T-cell (primary cell): ENCODE measurements at regions not wholly inside any gene's neighbourhood (a gene's known extent, or its start where the extent isn't known, plus 50 kb on each side); places are given as distances from the start of the nearest gene placed in this dataset.

ENCODE experiments used
- ATAC-seq, 4 experiments: fragments of 200-7000 bp in 3 of 4; fragments of 150-1000 bp in 1 of 4; cut with Tn5 transposase; replicated peaks in 1 of 4; 1 replicate in 3 of 4; 2 replicates in 1 of 4; pipeline ENCODE4 v1.10.0; 2021; ENCODE audit warnings: moderate library complexity in 3 of 4, mild to moderate bottlenecking in 2 of 4, moderate number of reproducible peaks in 1 of 4
- CTCF ChIA-PET, 2 donors: fragments of 300-600 bp; sonication (Branson Sonifier 250); formaldehyde crosslinking; loops; one replicate each; lab custom pipeline; 2022; ENCODE audit warnings: antibody characterized with exemption in 2 of 2; lab: Charles Lee
- POLR2A ChIA-PET, 2 donors: fragments of 300-600 bp; sonication (Branson Sonifier 250); formaldehyde crosslinking; loops; one replicate each; lab custom pipeline; 2022; ENCODE audit warnings: antibody characterized with exemption in 2 of 2; lab: Charles Lee
- DNase-seq, 35 experiments: peaks; one replicate each; pipeline versions ENCODE4 v3.0.0 to v3.0.0-alpha.2; 2013 to 2023
- H3K27ac ChIP-seq: one replicate; pipeline ENCODE4 v1.5.1; 2013; ENCODE audit warnings: low read length
- H3K27me3 ChIP-seq, 2 experiments: replicated peaks in 1 of 2; 1 replicate in 1 of 2; 2 replicates in 1 of 2; pipeline versions ENCODE4 v1.6.1 to v1.7.0; 2013; ENCODE audit warnings: low read length in 1 of 2, mixed read lengths in 1 of 2; ENCODE audit not compliant: control insufficient read depth in 2 of 2, insufficient read depth in 2 of 2; ENCODE audit errors: extremely low read depth in 1 of 2
- H3K36me3 ChIP-seq, 2 donors: 1 replicate in 1 of 2; 2 replicates in 1 of 2; pipeline versions ENCODE4 v1.6.1 to v1.7.0; 2013; ENCODE audit warnings: low read length in 1 of 2; ENCODE audit not compliant: control insufficient read depth in 2 of 2, insufficient read depth in 1 of 2; ENCODE audit errors: extremely low read depth in 1 of 2
- H3K4me1 ChIP-seq, 2 experiments: 1 replicate in 1 of 2; 2 replicates in 1 of 2; pipeline versions ENCODE4 v1.6.1 to v1.7.0; 2013; ENCODE audit warnings: low read length in 2 of 2, mixed read lengths in 1 of 2; ENCODE audit not compliant: insufficient read depth in 2 of 2, control insufficient read depth in 1 of 2; ENCODE audit errors: extremely low read depth in 1 of 2
- H3K4me3 ChIP-seq, 2 donors: 1 replicate in 1 of 2; 2 replicates in 1 of 2; pipeline versions ENCODE4 v1.5.1 to v1.7.0; 2013; ENCODE audit warnings: mild to moderate bottlenecking in 2 of 2, low read length in 1 of 2, moderate library complexity in 1 of 2; ENCODE audit not compliant: control insufficient read depth in 1 of 2; ENCODE audit errors: extremely low read depth in 1 of 2
- H3K9me3 ChIP-seq: 2 replicates; pipeline ENCODE4 v1.7.0; 2013
- H3K27ac Mint-ChIP-seq, 2 donors: one replicate each; pipeline ENCODE4 v1.8.0; 2020 to 2021; ENCODE audit warnings: mild to moderate bottlenecking in 2 of 2, mixed read lengths in 2 of 2
- H3K27me3 Mint-ChIP-seq, 2 donors: one replicate each; pipeline ENCODE4 v1.8.0; 2021 to 2022; ENCODE audit warnings: mixed read lengths in 2 of 2
- H3K36me3 Mint-ChIP-seq: one replicate; pipeline ENCODE4 v1.8.0; 2021; ENCODE audit warnings: mixed read lengths
- H3K4me1 Mint-ChIP-seq, 3 donors: one replicate each; pipeline ENCODE4 v1.8.0; 2020 to 2022; ENCODE audit warnings: mixed read lengths in 3 of 3, mild to moderate bottlenecking in 1 of 3
- H3K4me3 Mint-ChIP-seq, 3 donors: one replicate each; pipeline ENCODE4 v1.8.0; 2020 to 2022; ENCODE audit warnings: mild to moderate bottlenecking in 3 of 3, mixed read lengths in 3 of 3, moderate library complexity in 3 of 3
- H3K9me3 Mint-ChIP-seq, 3 donors: one replicate each; pipeline ENCODE4 v1.8.0; 2020 to 2022; ENCODE audit warnings: mixed read lengths in 3 of 3
- WGBS: methylation state at CpG from one replicate; pipeline ENCODE4 v1.1.5; 2013; ENCODE audit warnings: missing lambda C conversion rate; ENCODE audit not compliant: insufficient coverage; 5-methylcytosine and 5-hydroxymethylcytosine counted together

DNA sequence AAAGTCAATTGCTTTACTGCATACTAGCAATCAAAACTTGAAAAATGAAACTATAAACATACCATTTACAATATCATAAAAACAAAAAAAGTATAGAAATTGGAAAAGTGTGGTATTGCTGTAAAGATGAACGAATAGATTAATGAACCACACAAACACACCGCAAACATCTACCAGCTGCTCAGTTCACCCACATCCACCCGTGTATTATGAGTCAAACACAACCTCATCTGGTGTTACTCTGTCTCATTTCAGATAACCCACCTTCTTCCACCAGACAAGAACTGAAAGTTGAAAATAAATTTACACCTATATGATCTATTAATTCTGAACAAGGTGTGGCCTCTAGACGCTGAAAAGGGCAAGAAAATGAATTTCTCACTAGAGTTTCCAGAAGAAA, 53.3 kb downstream of the BLID start:
- Histone ChIP-seq H3K36me3 (no peaks in the 10 kb centered on the region), H3K27ac (no peak overlapping the region), H3K27me3 (no peaks in the 10 kb centered on the region), H3K9me3 (no peaks in the 10 kb centered on the region), H3K4me1 (no peaks in the 10 kb centered on the region), H3K4me3 (no peak overlapping the region)
- CTCF ChIA-PET, result no interaction called here
- WGBS, result no CpG with 5 or more reads among the region's 4 CpGs
- Mint-ChIP-seq H3K4me3 (no peak overlapping the region), H3K9me3 (peaks cover 8 to 17% (median 9%) of the 10 kb centered on the region in 3 donors), H3K27ac (no peak overlapping the region), H3K36me3 (peaks cover 3% of the 10 kb centered on the region), H3K27me3 (peaks cover 0 to 8% of the 10 kb centered on the region in 2 donors), H3K4me1 (no peaks in the 10 kb centered on the region)
- POLR2A ChIA-PET, result no interaction called here
- DNase-seq (no peak), ATAC-seq (no peak)

DNA sequence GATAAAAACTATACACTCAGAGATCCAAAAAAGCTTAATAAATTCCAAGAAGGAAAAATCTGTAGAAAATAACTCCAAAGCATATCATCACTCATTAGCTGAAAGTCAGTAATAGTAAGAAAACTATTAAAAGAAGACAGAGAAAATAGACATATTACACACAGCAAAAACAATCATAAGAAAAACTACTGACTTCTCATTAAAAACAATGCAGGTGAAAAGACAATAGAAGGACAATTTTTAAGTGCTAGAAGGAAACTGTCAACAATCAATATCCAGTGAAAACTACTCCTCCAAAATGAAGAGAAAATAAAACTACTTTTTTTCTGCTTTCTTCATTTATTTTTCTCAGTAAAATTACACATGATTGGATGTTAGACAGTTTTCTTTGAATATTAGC, 56.5 kb downstream of the BLID start:
- POLR2A ChIA-PET, result no interaction called here
- CTCF ChIA-PET, result no interaction called here
- Histone ChIP-seq H3K36me3 (no peaks in the 10 kb centered on the region), H3K4me1 (no peaks in the 10 kb centered on the region), H3K4me3 (no peak overlapping the region), H3K27me3 (no peaks in the 10 kb centered on the region), H3K27ac (no peak overlapping the region), H3K9me3 (no peaks in the 10 kb centered on the region)
- Mint-ChIP-seq H3K36me3 (peaks cover 3% of the 10 kb centered on the region), H3K27me3 (peaks cover 0 to 11% of the 10 kb centered on the region in 2 donors), H3K9me3 (peaks cover 8 to 17% (median 9%) of the 10 kb centered on the region in 3 donors), H3K4me3 (no peak overlapping the region), H3K4me1 (no peaks in the 10 kb centered on the region), H3K27ac (no peak overlapping the region)
- DNase-seq (no peak), ATAC-seq (no peak)

DNA sequence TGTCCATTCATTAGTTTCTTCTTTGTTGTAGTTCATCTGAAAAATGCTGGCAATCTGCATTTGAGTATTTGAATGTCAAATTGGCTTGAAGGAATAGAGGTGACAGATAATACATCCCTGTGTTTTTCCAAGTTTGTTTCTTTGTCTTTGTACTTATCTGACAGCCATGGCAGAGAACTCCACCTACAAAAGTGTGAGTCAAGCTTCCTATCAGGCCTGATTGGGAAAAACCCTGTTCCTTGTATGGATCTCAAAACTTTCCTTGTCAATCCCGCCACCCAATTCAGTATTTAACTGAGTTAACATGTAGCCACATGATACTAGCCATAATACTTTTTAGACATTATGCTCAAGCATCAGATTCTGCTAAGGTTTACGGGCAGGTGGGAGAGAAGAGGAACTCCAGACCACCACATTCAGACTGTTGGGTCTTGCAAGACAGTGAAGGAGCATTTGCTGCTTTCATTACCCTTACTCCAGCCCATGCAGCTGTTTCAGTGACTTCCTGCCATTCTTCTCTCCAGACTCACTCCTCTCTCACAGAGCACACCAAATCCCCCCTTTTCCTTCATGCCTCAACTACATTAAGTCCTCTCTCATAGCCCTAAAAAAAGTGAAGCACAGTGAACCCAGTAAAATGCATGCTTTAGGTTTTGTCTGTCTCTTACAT, 65.9 kb downstream of the BLID start:
- no peak for ATAC-seq
- no peak overlapping the region for H3K27ac Mint-ChIP-seq
- no peaks in the 10 kb centered on the region for H3K36me3 ChIP-seq
- H3K27me3 ChIP-seq, result no peaks in the 10 kb centered on the region
- no peak overlapping the region for H3K4me3 ChIP-seq
- H3K9me3 Mint-ChIP-seq, result peaks cover 0 to 19% (median 6%) of the 10 kb centered on the region in 3 donors
- no peaks in the 10 kb centered on the region for H3K9me3 ChIP-seq
- no peaks in the 10 kb centered on the region for H3K4me1 Mint-ChIP-seq
- DNase-seq, result no peak
- H3K27ac ChIP-seq, result no peak overlapping the region
- POLR2A ChIA-PET, result no interaction called here
- CTCF ChIA-PET, result no interaction called here
- H3K36me3 Mint-ChIP-seq, result no peaks in the 10 kb centered on the region
- no peak overlapping the region for H3K4me3 Mint-ChIP-seq
- peaks cover 2 to 16% of the 10 kb centered on the region in 2 donors for H3K27me3 Mint-ChIP-seq
- no CpG with 5 or more reads among the region's 2 CpGs for WGBS
- H3K4me1 ChIP-seq, result no peaks in the 10 kb centered on the region

DNA sequence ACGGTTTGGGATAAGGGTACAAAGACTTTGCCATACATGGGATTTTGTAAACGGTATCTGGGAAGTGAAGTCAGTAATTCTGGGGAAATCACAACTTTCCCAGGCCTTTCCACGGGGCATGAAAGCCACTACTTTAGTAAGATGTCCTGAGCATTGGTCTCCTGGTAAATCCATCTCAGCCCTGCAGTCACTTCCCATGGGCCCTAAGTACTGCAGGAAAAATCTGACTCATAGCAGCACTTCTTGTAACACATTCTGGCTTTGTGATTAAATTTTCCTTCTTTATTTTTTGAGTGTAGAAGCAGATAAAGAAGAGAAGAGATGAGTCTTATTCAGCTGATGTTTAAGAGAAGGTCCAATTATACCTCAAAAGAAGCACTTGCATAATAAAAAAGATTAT, 67.6 kb downstream of the BLID start:
- H3K36me3 Mint-ChIP-seq, result no peaks in the 10 kb centered on the region
- no peaks in the 10 kb centered on the region for H3K27me3 ChIP-seq
- no peak overlapping the region for H3K4me3 ChIP-seq
- H3K4me3 Mint-ChIP-seq, result no peak overlapping the region
- WGBS, result no CpG with 5 or more reads among the region's 3 CpGs
- no peaks in the 10 kb centered on the region for H3K9me3 ChIP-seq
- DNase-seq (no peak), ATAC-seq (no peak)
- peaks cover 0 to 19% (median 6%) of the 10 kb centered on the region in 3 donors for H3K9me3 Mint-ChIP-seq
- H3K4me1 ChIP-seq, result no peaks in the 10 kb centered on the region
- CTCF ChIA-PET, result no interaction called here
- no peak overlapping the region for H3K27ac Mint-ChIP-seq
- H3K27me3 Mint-ChIP-seq, result peaks cover 2 to 16% of the 10 kb centered on the region in 2 donors
- no peaks in the 10 kb centered on the region for H3K36me3 ChIP-seq
- H3K4me1 Mint-ChIP-seq, result no peaks in the 10 kb centered on the region
- POLR2A ChIA-PET, result no interaction called here
- no peak overlapping the region for H3K27ac ChIP-seq

DNA sequence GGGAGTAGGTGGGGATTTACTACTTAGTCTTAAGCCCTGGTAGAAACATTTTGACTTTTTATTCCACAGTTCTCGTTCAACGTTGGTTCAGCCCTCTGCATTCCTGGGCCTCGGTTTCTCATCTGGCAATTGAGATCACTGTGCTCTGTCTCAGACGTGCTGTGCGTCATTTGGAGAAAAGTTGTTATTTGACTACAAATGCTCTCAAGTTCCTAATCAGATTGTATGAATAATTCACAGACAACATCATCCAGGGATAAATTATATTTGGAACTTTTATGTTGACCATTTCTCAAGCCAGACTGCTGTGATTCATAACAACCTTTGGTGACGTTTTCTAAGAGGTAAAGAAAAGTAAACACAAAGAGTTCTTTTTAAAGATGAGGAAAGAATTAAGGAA, 69.2 kb downstream of the BLID start:
- WGBS, result no CpG with 5 or more reads among the region's 6 CpGs
- no peak overlapping the region for H3K4me3 ChIP-seq
- H3K27me3 Mint-ChIP-seq, result peaks cover 2 to 17% of the 10 kb centered on the region in 2 donors
- H3K4me3 Mint-ChIP-seq, result no peak overlapping the region
- H3K9me3 Mint-ChIP-seq, result peaks cover 0 to 16% (median 2%) of the 10 kb centered on the region in 3 donors
- ChIA-PET POLR2A (no interaction called here), CTCF (no interaction called here)
- no peak overlapping the region for H3K27ac Mint-ChIP-seq
- no peak for DNase-seq
- no peaks in the 10 kb centered on the region for H3K36me3 ChIP-seq
- no peaks in the 10 kb centered on the region for H3K36me3 Mint-ChIP-seq
- no peak overlapping the region for H3K27ac ChIP-seq
- H3K9me3 ChIP-seq, result no peaks in the 10 kb centered on the region
- no peaks in the 10 kb centered on the region for H3K27me3 ChIP-seq
- no peaks in the 10 kb centered on the region for H3K4me1 Mint-ChIP-seq
- no peaks in the 10 kb centered on the region for H3K4me1 ChIP-seq
- ATAC-seq, result no peak

DNA sequence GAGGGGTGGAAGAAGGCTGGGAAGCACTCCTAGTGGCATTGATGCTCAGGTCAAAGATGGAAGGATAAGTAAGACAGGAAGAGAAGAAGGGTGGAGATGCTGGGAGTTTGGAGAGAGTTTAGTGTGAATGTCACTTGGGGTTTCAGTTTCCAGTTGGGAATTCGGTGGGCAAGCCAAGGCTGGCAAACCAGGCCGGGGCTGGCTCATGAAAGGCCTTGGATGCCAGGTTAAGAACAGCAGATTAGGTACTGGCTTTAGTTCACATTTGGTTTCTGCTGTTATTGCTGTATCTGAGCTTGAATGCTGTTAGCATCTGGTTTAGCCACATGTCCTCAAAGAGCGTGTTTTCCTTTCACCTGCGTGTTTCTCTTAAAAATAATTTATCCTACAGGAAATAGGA, 69.6 kb downstream of the BLID start:
- ATAC-seq (no peak), DNase-seq (no peak)
- Histone ChIP-seq H3K4me1 (no peaks in the 10 kb centered on the region), H3K27ac (no peak overlapping the region), H3K9me3 (no peaks in the 10 kb centered on the region), H3K4me3 (no peak overlapping the region), H3K27me3 (no peaks in the 10 kb centered on the region), H3K36me3 (no peaks in the 10 kb centered on the region)
- H3K27me3 Mint-ChIP-seq, result peaks cover 2 to 15% of the 10 kb centered on the region in 2 donors
- peaks cover 0 to 14% (median 0%) of the 10 kb centered on the region in 3 donors for H3K9me3 Mint-ChIP-seq
- WGBS, result 64% methylated on average over 2 of the region's 4 CpGs
- no peaks in the 10 kb centered on the region for H3K4me1 Mint-ChIP-seq
- no peaks in the 10 kb centered on the region for H3K36me3 Mint-ChIP-seq
- POLR2A ChIA-PET, result no interaction called here
- CTCF ChIA-PET, result no interaction called here
- no peak overlapping the region for H3K4me3 Mint-ChIP-seq
- H3K27ac Mint-ChIP-seq, result no peak overlapping the region

DNA sequence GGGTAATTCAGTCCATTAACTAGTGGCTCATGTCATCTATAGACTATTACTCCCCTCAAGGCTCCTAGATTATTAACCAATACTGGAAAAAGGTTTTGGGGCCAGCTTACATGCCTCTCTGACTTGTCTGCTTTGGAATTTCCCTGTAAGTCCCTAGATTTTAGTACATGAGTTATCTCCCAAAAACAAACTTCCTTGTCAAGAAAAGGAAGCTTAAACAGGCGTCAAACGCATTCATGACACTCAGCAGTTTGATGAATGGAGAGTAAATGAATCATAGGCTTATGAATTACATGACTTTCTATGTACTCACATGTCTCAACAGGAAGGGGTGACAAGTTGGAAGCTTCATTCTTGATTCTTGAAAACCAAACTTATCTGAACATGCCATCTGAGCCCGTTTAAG, 70.8 kb downstream of the BLID start:
- POLR2A ChIA-PET, result no interaction called here
- Histone ChIP-seq H3K27me3 (no peaks in the 10 kb centered on the region), H3K36me3 (no peaks in the 10 kb centered on the region), H3K4me3 (no peak overlapping the region), H3K27ac (no peak overlapping the region), H3K9me3 (no peaks in the 10 kb centered on the region), H3K4me1 (no peaks in the 10 kb centered on the region)
- no peak for DNase-seq
- ATAC-seq, result no peak
- Mint-ChIP-seq H3K36me3 (no peaks in the 10 kb centered on the region), H3K27ac (no peak overlapping the region), H3K4me1 (no peaks in the 10 kb centered on the region), H3K27me3 (peaks cover 0 to 12% of the 10 kb centered on the region in 2 donors), H3K4me3 (no peak overlapping the region), H3K9me3 (peaks cover 0 to 10% (median 0%) of the 10 kb centered on the region in 3 donors)
- CTCF ChIA-PET, result interaction anchor here in 1 of 2 donors (0.6 kb wide), 1 partner anchor 10 kb away, joined by 3 read pairs; no protein-coding TSS in a partner anchor
- no CpG with 5 or more reads among the region's 3 CpGs for WGBS
